NCI-H748 (cell line): ENCODE measurements at regions not wholly inside any gene's neighbourhood (a gene's known extent, or its start where the extent isn't known, plus 50 kb on each side); places are given as distances from the start of the nearest gene placed in this dataset.

Experiments used
- DNase-seq: peaks from one replicate; lab custom pipeline; 2025; ENCODE audit not compliant: unreplicated experiment; lab: John Stamatoyannopoulos, UW

GRCh38 chr2:220451438-220451837, 824.0 kb downstream of the SLC4A3 start:
- no peak for DNase-seq

GRCh38 chr2:220452561-220452960, 825.1 kb downstream of the SLC4A3 start:
- no peak for DNase-seq

GRCh38 chr2:220455351-220455990, 828.0 kb downstream of the SLC4A3 start:
- DNase-seq, result no peak

- no peak for DNase-seq
Observed at GRCh38 chr2:220458051-220458450, 830.6 kb downstream of the SLC4A3 start.

GRCh38 chr2:220460257-220460985, 833.0 kb downstream of the SLC4A3 start:
- no peak for DNase-seq

GRCh38 chr2:220463876-220464275, 836.4 kb downstream of the SLC4A3 start:
- DNase-seq, result no peak

GRCh38 chr2:220465700-220466099, 838.3 kb downstream of the SLC4A3 start:
- DNase-seq, result no peak

- no peak for DNase-seq
Observed at GRCh38 chr2:220466251-220466691, 838.8 kb downstream of the SLC4A3 start.

- DNase-seq, result peak; percentile 13
Observed at GRCh38 chr2:220469201-220469600, 841.8 kb downstream of the SLC4A3 start.

GRCh38 chr2:220473611-220474010, 846.2 kb downstream of the SLC4A3 start:
- no peak for DNase-seq

- DNase-seq, result no peak
Observed at GRCh38 chr2:220476877-220477276, 849.4 kb downstream of the SLC4A3 start.

GRCh38 chr2:220478305-220479058, 851.1 kb downstream of the SLC4A3 start:
- peak; percentile 9 for DNase-seq

- DNase-seq, result no peak
Observed at GRCh38 chr2:220482716-220483115, 855.3 kb downstream of the SLC4A3 start.

- no peak for DNase-seq
Observed at GRCh38 chr2:220489121-220489520, 861.7 kb downstream of the SLC4A3 start.

GRCh38 chr2:220491670-220492069, 864.2 kb downstream of the SLC4A3 start:
- DNase-seq, result no peak

- DNase-seq, result no peak
Observed at GRCh38 chr2:220493871-220494525, 866.6 kb downstream of the SLC4A3 start.

GRCh38 chr2:220496513-220496912, 869.1 kb downstream of the SLC4A3 start:
- no peak for DNase-seq

- DNase-seq, result no peak
Observed at GRCh38 chr2:220499225-220499624, 871.8 kb downstream of the SLC4A3 start.

- no peak for DNase-seq
Observed at GRCh38 chr2:220502539-220502938, 875.1 kb downstream of the SLC4A3 start.

GRCh38 chr2:220503431-220503830, 876.0 kb downstream of the SLC4A3 start:
- DNase-seq, result no peak

GRCh38 chr2:220504938-220505503, 877.6 kb downstream of the SLC4A3 start:
- DNase-seq, result peak; percentile 98
